GM12873 (cell line): ENCODE measurements at regions not wholly inside any gene's neighbourhood (a gene's known extent, or its start where the extent isn't known, plus 50 kb on each side); places are given as distances from the start of the nearest gene placed in this dataset.

Experiments used
- TF ChIP-seq, protein P1 (sequence below): IDR thresholded peaks from 2 replicates; pipeline ENCODE4 v1.5.1; 2012; ENCODE audit warnings: low read depth, mild to moderate bottlenecking, moderate library complexity, low read length, control low read depth; ENCODE audit not compliant: insufficient read depth; ENCODE audit errors: missing control alignments

DNA sequence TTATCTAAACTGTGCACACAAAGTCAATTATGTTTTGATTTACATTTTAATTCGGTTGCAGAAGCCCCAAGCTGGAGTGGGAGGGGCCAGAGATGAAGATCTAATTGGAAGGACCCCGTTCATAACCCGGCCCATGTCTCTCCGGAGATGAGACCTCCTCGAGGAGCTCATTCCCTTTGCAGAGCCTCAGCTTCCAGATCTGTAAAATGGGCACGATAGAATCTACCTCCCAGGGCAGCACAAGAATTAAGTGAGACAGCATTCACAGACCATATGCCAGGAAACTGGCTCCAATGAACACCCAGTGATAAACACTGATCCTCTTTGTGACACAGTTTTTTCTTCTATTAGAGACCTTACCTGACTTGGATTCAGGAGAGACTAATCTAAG, 446.5 kb upstream of the CDH5 start:
- TF ChIP-seq, protein P1, sequence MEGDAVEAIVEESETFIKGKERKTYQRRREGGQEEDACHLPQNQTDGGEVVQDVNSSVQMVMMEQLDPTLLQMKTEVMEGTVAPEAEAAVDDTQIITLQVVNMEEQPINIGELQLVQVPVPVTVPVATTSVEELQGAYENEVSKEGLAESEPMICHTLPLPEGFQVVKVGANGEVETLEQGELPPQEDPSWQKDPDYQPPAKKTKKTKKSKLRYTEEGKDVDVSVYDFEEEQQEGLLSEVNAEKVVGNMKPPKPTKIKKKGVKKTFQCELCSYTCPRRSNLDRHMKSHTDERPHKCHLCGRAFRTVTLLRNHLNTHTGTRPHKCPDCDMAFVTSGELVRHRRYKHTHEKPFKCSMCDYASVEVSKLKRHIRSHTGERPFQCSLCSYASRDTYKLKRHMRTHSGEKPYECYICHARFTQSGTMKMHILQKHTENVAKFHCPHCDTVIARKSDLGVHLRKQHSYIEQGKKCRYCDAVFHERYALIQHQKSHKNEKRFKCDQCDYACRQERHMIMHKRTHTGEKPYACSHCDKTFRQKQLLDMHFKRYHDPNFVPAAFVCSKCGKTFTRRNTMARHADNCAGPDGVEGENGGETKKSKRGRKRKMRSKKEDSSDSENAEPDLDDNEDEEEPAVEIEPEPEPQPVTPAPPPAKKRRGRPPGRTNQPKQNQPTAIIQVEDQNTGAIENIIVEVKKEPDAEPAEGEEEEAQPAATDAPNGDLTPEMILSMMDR: no peak

DNA sequence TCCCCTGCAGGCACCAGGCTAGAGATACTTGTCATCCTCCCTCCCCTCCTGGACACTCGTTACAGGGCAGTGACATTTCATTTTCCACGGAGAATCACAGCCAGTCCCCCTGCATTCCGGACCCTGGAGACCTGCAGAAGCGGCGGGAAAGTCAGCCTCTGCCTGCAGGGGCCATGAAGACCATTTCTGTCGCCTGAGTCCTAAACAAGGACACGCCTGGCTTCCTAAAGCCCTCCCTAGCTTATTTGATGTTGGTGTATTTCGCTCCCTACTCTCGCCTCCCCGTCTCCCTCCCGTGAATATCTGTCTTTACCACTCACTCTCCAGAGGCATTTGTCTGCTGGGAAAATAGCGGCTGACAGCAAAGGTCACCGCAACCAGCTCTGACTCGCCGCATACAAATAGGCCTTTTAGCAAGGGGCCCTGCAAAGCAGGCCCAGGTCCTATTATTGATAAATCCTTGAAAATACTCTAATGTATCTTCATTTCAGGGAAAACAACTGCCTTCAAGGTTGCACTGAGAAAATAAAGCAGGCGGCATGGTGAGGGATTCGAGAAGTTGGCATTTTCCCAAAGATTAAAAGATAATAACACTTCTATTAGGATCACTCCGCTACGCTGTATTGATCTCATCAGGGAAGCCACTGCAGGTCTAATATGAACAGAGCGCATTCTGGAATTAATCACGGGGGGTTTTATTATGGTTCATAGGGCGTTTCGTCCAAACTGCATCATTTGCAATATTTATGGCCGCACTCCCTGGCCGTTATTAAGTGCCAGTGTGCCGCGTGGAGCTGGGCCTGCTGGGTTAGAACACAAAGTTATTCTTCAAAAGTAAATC, 447.1 kb upstream of the CDH5 start:
- TF ChIP-seq, protein P1: no peak

- TF ChIP-seq, protein P1: no peak
These were observed 449.0 kb upstream of the CDH5 start for GRCh38 chr16:65917466-65917865.

- TF ChIP-seq, protein P1: no peak
These were observed 449.5 kb upstream of the CDH5 start for GRCh38 chr16:65916995-65917394.

DNA sequence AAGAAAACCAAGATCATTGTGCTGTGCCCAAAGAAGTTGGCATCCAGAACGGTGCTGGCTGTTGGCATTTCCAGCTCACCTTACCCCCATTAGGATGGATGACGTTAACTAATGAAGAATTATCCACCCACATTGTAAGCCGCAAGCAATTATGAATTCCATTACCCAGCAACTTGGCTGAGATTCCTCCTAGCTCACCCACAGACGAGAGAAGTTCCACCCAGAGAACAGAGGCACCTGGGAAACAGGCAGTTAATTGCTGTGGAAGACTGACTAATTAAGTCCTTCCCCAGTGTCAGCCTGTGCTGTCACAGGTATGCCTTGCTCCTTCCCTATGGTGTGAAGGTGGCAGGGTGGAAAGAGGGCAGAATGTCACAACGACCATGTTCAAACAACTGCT, 456.2 kb upstream of the CDH5 start:
- TF ChIP-seq, protein P1: no peak

DNA sequence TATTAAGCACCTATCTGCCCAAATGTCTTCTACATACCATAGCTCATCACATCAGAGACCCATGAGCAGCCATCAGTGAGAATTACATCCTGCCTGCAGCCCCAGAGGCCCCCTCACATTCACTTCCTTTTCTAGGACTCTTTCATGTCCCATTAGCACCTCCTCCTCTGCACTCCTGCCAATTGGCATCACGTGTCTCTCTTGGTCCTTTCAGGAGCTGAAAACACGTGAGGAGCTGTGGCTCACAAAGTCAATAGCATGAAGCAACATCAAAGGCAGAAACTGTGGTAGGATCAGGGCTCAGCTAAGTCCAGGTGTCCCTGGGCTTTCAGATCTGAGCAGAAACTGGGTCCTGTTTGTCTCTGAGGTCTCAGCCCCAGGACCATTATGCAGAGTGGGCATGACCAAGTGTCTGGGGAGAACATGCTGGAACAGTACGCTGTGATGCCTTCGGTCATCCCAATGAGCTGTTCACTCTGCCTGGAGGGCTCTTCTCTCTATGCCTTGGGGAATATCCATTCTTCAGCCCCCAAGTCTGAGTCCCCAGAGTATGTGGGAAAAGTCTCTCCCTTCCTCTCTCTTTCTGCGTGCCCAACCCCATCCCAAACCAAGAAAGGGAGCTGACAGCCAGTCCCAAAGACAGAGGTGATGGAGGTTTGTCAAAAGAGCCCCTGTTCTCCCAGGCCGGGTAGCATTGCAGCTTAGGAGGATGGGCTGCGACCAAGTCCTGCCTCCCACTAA, 457.0 kb upstream of the CDH5 start:
- TF ChIP-seq, protein P1: no peak

DNA sequence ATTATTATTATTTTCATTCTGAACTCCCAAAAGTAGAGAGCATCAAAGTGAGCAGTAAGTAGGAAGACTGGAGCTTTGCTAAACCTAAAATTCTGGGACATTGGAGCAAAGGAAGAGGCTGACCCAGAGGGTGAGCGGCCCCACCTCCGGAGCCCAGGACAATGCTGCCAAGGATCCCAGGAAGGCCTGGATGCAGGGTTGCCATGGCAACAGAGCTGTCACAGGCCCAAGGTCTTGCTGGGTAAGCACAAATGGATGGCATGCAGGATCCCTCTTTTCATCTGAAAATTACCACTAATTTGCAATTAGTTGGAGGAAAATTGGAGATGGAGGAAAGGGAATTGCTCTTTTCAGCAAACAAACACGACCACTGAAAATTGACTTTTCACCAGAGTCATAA, 457.9 kb upstream of the CDH5 start:
- TF ChIP-seq, protein P1: no peak
